Activated CD4-positive, alpha-beta T cell treated with anti-CD3 and anti-CD28 coated beads, Interleukin-10, Interleukin-2, amounts not matched to agents 100 ng/mL and 50 ng/mL, durations not matched to agents 16 hours and 8 hours (primary cell): ENCODE measurements at regions not wholly inside any gene's neighbourhood (a gene's known extent, or its start where the extent isn't known, plus 50 kb on each side); places are given as distances from the start of the nearest gene placed in this dataset.

Experiments
- DNase-seq: peaks from one replicate; pipeline ENCODE4 v3.0.0-alpha.2; 2020

DNA sequence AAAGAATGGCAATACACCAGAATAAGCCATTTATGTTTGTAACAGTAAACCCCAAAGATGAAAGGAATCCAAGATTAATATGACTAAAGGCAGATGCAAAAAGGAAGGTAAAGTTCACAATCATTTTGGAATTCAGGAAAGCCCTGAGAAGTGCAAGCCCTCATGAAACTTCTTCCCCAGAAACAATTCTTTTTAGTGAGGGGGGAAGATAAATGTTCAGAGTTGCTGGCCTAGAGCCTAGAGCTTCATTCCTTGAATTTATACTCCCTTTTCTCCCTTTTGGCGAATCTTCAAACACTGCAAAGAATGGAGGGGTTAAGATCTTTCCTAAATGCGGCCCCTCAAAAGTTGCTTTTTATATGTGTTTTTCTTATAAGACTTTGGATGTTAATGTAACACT is 368.8 kb downstream of the MEIS1 start:
- DNase-seq = no peak

DNA sequence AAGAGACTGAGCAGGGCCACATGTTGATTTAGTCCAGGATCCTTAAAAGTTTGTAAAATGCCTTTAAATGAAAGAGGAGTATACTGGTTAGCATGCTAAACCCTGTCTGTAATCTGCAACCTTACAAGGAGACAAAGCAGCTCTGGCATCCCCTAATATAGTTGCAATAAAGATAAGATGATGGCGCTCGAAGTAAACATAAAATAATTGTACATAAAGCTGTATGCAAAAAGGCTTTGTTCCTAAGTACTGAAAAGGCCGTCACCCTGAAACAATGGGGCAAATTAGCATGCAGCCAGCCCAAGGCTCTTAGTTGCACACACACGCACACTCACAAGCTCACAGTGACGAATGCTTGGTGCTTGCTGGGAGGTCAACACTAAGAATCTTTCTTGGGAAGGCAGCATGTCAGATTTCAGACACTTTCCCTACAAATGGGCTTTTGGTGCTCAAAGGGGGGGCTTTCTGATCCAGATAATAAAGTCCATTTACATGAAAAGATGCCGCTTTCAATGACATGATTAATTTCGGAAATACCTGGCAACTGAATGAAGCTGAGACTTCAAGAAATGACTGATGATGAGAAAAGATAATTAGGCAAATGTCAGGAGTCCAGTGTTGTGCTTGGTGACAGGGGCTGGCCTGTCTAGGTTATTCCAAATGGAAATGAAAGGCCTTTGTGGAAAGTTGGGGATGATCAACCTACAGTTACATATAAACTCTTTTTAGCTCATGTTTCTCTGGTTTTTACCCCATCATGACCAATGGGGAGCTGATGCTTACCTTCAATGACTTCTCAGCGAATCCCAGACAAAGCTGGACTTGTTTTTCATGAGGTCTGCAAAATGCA is 370.3 kb downstream of the MEIS1 start:
- DNase-seq = no peak

DNA sequence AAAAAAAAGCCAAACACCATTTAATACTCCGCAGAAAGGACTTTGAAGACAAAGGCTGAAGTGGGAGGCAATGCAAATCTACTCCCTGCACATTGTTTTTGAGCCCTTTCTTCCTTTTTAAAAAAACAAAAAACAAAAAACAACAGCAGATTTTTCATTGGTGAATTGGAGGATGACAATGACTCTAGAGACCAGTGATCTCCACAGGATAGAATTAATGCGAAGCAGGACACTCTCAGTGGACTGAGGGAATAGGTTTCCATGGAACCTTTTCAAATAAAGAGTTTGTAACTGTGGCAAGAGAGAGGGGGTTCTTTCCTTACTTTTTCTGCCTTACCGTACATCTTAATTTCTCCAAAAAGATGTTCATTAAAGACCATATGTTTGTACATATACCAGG is 371.0 kb downstream of the MEIS1 start:
- no peak for DNase-seq

DNA sequence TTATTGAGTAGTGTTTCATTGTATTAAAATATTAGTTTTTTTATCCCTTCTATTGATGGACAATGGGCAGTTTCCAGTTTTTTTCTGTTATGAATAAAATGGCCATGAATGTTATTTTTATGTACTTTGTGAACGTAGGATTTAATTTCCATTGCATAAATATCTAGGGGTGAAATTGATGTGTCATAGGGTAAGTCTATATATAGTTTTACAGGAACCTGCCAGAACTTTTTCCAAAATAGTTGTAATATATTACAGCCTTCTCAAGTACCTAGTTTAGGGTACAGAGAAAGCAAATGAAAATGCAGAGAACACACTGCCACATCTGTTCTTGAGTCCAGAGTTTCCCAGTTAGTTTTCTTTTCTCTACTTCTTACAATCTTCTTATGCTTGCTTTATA is 378.6 kb downstream of the MEIS1 start:
- DNase-seq = no peak

DNA sequence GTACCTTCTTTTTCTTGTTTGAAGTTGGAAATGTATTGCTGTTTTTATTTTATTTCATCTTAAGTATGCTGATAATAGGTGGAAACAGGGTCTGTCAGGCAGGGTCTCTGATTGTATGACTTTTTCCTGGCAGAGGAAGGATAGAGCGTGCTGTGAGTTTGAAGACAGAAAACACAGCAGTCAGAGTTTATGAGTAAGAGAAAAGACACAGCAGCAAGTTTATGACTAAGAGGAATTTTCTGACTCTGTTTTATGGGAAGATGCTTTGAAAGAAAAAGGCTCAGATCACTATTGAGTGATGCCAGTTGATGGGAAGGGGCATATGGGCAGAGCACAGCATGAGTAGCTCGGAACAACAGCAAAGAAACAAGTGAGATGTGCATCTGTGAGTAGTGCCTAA is 379.1 kb downstream of the MEIS1 start:
- DNase-seq = no peak

DNA sequence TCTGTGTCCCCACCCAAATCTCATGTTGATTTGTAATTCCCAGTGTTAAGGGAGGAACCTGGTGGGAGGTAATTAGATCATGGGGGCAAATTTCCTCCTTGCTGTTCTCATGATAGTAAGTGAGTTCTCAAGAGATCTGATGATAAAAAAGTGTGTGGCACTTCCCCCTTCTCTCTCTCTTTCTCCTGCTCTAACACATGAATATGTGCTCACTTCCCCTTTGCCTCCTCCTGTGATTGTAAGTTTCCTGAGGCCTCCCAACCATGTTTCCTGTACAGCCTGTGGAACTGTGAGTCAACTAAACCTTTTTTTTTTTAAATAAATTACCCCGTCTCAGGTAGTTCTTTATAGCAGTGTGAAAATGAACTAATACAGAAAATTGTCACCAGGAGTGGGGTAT is 380.0 kb downstream of the MEIS1 start:
- no peak for DNase-seq

DNA sequence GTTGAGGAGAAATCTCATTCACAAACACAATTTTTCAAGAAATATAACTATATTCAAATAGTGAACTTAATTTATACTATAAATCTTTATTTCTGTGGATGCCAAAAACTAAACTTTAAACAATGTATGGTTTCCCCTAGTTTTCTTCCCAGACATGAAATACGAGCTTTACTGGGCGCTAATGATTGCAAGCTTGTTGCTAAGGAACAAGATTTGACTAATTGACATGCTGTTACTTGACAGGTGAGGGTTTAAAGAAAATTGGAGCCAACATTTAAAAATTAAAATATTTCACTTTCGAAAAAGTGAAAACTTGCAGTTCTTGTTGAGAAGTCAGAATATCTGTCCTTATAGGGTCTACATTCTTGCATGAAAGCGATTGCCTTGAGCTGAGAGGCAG is 381.0 kb downstream of the MEIS1 start:
- DNase-seq = no peak

DNA sequence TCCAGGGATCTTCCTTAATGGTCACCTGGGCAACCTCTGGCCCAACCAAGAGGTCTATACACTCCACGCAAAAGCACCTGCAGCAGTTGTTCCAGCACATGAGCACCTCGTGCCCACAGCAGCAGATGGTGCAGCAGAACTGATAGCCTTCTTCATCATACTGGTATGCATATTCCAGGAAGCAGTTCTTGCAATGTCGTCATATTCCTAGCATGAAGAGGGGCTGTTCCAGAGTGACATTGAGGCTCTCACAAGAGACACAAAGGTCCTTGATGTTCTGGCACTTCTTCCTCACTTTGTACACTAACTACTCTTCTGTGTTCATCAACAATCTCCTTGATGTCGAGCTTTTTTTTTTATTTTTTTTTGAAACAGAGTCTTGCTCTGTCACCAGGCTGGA is 386.2 kb downstream of the MEIS1 start:
- no peak for DNase-seq

DNA sequence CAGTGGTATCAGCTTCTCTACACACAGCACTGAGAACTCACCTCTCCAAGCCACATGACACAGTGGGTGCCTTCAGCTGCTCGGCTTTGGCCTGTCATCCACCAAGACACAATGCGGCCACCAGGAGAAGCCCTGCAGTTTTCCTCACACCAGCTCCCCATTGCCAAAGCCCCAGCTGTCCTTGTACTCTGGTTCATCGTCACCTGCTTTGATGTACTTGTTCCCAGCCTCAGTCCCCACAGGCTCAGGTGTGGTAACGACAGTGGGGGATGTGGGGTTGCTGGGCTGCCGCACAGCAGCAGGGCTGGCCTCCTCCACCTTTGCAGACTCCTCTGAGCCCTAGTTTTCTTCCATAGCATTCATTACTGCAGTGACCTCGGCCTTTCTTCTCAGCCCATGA is 387.3 kb downstream of the MEIS1 start:
- no peak for DNase-seq

DNA sequence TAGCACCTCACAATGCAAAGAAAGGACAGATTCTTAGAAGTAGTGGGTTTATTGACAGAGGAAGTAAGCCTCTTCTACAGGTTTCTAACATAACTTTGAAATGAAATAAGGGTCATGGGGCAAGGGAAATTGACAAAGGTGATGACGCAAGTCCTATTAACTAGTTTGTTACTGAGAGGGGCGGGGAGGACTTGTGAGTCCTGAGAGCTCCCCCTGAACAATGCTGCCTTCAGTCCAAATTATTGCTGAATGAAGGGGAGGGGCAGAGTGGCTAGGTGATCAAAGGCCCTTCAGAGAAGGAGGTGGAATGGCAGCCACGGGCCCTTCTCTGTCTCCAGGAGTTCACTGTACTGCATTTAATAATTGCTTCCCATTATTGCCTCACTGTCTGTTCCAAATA is 390.0 kb downstream of the MEIS1 start:
- DNase-seq = no peak

DNA sequence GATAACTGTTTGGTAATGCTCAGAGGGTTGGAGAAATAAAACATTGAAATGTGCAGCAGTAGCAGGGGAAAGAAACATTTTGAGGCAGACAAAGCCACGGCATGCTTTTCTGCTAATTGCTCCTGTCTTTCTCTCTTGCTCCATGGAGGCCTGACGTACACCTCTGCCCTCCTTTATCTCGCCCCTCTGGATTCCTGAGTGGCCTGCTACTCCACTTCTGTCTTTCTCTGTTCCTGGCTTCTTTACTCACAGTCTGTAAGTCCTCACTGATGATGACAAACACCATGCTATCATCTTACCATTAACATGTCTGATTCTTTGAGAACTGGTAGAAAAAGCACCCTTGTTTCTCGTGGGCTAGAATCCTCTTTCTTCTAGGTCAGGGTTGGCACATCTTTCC is 392.9 kb downstream of the MEIS1 start:
- DNase-seq = no peak

DNA sequence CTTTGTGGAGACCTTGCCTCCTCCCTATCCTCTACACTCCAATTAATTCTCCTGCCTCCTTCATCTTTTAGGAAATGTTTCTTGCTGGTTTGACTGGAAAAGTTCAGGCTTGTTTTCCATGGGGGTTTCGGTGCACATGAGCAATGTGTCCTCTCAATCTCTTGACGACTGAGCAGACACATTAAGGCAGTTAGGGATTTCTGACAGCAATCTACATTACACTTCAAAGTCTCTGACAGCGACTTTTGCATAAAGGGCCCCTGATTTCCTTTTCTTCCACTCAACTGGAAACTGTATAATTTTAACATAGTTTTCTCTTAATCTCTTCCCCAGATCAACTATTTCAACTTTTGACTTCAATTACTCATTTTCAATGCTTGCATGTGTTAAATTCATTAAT is 394.0 kb downstream of the MEIS1 start:
- DNase-seq = no peak

DNA sequence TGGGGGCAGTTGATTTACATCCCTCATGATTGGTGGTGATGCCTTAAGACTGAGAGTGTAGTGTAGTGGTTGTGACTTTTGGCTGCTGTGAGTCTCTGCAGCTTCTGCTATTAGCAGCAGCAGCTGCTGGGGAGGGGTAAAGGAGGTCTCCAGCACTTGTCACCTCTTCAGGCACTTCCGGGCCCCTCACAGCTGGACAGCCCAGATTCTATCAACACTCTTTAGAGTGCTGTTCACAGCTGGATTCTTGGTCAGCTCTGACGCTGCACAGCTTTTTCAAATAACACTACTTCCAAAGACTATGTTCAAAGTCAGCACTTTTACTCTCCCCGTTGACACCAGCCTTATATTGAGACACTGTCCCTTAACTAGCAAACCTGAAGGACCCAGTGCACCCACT is 396.0 kb downstream of the MEIS1 start:
- DNase-seq = no peak

DNA sequence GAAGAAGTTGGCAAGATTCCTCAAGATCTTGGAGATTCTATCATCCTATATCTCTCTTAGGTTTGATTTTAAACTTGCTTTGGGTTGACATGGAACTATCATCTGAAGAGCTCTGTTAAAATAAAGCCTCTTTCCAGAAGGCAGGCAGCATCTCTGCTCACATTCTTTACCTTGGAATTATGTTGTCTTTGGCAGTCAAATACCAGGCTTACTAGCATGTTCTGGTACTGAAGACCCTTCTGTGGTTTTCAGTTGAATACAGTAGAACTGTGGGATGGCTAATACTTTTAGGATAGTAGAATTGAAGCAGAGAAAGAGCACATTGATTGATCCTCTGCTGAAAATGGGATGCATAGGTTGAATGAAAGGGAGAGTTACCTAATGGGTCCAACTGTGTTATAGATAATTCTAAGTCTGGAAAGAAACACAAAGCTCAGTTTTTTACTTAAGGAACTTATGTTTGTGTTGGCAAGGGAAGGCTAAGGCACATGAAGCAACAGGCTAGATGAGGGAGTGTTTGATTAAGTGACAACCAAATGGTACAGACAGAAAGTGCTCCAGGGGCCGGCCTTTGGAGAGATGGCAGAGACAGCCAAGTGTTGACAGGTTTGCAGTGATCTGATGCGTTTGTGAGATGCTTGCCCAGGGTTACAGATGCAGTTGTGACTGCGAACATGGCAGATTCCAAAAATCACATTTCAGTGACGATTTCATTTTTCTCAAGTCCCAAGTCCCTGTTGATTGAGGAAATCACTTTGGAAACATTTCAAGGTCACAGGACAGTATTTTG is 397.9 kb downstream of the MEIS1 start:
- DNase-seq = no peak

DNA sequence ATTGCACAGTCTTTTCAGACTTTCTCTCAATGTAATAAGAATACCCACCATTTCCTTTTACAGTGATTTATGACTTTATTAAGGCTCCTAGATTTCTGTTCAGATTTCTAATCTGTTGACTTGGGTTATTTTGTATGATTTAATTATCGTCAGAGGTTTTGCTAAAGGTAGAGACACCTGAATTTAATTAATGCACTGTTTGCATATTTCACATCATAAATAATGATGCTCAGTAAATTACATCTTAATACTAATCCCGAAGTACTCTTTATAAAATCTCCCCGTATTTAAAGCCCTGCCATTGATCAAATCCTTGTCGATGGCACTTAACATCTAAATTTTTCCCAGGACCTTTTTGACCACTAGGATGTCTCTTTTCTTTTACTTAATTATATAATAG is 399.9 kb downstream of the MEIS1 start:
- no peak for DNase-seq

DNA sequence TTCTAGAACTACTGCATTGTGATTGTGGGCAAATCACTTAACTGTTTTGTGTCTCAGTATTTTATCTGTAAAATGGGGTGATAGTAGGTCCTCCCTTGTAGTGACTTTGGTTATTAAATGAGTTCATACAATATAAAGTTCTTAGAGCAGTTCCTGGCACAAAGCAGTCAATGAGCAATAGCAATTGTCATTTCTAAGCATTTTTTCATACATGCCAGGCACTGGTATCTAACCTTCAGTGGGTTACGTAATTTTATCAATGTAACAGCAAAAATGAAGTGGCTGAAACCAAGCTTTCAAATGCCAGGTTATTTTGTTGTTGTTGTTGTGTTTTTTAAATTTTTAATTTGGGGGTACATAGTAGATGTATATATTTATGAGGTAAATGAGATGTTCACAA is 401.9 kb downstream of the MEIS1 start:
- no peak for DNase-seq

DNA sequence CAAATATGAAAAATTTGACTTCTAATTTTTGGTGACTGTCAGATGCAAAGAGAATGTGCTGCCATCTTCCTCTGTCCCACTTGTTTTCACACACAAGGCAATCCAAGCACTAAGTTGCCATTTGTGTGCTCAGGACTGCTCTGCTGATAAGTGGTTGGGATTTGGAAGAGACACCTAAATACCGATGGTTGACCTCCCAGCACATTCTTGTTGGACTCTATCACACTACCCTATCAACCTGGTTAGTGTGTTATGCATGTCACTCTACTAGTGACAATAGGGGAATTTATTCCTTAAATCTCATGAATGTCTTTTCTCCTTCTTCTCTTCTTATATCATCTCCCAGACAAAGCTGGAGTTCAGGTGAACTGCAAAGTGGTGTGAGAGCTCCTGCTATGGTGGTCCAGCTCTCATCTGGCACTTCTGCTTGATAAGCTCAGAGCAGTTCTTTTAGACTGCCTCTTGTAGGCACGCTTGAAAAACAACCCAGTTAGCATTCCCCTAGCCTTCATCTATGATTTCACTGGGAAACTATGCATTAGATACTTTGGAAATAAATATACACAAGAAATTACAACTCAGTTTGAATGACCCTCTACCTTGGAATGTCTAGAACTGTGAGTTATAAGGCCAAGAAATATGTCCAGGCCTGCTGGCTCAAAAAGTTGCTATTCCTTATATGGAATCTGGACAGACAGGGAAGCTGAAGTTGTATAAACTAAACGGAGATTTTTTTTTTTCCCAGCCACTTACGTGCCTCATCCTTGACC is 404.8 kb downstream of the MEIS1 start:
- no peak for DNase-seq

DNA sequence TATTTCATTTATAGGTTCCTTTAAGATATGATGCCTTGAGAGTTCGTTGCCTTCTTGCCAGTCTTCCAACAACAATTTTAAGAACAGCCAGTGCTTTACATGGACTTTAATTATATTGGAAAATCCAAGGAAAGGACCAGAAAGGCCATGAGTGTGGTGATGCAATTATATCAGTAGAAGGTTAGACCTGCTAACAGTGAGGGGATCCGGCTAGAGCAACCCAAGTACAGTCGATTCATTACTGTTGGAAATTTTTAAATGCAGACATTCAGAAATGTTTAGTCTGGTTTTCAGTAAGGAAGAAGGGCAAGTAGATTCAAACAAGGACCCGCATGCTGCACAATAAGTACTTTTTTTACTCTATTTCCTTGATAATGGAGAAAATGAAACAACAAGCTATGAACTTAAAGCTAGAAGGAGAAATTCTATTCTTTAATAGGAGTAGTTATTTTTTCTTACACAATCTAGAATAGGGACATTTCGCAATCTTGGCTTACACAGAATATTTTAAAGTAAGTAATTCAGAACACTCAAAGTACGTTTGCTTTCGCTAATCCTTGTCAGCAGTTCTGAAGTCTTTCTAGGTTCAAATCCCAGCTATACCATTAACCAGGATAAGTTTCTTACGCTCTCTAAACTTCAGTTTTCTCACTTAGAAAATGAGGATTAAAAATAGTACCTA is 405.5 kb downstream of the MEIS1 start:
- no peak for DNase-seq

DNA sequence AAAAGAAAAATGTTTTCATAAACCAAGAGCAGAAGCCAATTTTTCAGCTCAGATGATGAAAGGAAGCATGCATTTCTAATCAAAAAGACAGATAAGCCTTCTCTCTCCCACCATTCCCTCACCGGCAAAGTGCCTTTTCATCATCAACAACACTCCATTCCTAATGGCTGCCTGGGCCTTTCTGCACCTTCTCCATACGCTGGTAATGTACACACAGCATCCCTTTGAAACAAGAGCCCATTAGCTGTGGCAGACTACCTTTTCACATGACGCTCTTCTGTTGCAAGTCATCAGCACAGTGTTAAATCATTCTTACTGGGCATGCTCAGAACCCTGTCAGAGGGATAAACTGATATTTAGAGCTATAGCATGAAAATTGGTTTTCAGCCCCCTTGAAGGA is 408.9 kb downstream of the MEIS1 start:
- DNase-seq = no peak

DNA sequence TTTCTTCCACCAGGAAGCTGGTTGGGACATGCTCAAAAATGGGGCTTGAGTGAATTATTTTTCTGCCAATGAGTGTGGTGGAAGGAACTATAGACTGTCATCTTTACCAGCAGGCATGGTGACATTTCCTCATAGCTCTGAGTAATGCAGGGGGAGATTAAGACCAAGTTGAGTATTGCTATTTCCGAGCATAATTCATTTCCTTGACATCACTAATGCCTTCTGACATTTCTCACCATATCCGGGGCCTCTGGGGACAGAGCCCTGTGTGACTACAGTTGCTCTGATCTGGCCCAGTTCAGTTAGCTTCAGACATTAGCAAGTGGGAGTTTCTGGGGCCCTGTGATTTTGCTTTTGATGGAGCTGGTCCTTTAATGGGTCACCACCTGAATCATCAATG is 410.4 kb downstream of the MEIS1 start:
- DNase-seq = no peak

DNA sequence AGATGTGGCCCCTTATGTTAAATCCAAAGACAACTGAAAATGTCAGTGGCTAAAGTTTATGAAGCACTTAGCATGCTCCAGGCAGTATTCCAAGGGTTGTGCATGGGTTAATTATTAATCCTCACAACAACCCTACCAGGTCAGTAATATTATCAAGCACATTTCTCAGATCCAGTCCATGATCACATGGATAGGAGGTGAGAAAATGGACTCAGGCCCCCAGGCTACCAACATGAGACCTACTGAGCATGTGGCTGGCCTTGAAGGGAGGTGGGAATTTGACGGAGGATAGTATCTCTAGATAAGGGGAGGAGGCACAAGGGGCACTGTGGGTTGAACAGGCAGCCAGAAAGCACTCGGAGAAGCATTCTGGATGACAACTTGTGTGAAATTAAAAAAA is 412.0 kb downstream of the MEIS1 start:
- DNase-seq = no peak

DNA sequence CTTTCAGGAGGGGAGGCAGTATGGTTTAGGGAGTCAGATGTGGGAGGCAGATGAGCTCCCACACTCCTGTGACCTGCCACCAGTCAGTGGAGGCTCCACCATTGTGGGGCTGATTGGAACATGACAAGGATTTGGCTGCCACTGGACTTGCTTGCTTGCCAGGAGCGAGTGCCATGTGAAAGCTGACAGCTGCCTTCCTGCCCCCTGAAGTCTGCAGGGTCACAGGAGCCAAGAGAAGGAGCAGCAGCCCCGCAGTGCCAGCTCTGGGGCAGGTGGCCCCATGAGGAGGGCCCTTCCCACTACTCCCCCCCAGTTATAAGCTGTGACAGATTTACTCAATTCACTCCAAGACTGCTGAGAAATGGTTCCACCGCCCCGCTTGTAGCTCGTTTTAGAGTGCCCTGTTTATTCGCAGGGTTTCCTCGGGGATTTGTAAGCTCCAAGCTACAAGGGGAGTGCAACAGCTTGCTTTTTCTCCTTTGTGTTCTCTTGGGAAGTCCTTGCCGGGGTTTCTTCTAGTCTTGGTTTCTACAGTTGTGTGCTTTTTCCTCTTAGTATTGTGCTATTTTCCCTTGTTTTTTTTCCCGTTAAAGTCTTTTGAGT is 414.3 kb downstream of the MEIS1 start:
- no peak for DNase-seq

DNA sequence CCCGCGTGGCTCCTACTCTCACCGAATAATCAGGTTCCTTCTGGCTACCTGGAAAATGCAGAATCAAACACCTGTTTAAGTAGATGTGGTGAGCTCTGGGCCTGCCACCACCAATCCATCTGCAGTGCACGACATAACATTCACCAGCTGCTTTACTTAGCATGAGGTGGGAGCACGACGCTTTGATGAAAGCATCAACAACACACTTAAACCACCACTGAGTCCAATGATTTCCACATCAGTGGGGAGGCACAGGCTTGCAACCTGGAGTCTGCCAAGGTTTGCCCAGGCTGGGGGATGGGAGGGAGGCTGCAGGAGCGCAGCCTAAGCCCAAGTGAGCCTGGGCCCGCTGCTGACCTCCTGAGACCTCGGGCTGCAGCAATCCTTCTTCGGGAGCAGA is 415.5 kb downstream of the MEIS1 start:
- DNase-seq = no peak
